ENCODE measurements at regions not wholly inside any gene's neighbourhood (a gene's known extent, or its start where the extent isn't known, plus 50 kb on each side); places are given as distances from the start of the nearest gene placed in this dataset.

- H3K4me1 ChIP-seq: peaks cover 0 to 6% (median 0%) of the 10 kb centered on the region in 4 donors
- intact Hi-C loops (cut with DNase I; ENCODE audit: low total_unique reads): no loop called here
- no peak overlapping the region for H3K27ac ChIP-seq
- no peak overlapping the region for H3K4me3 ChIP-seq
- 67 to 89% methylated on average over 1 of the region's 1 CpG for whole genome bisulfite sequencing, 2 donors (ENCODE audit: low coverage in 1 of 2)
- H3K27me3 ChIP-seq: no peaks in the 10 kb centered on the region
- no peaks in the 10 kb centered on the region for H3K9me3 ChIP-seq
- TF ChIP-seq CTCF (IDR thresholded peaks at IDR 0.05) (no peak), POLR2AphosphoS5 (IDR thresholded peaks at IDR 0.05) (no peak)
- no peak for DNase-seq
- in situ Hi-C loops (cut with MboI; ENCODE audit: low pct_ligation_motif_present in 1 of 4, low pct_unique_long_range_greater_than_20kb in 1 of 4, low sequenced_read_pairs in 3 of 4): no loop called here
- H3K36me3 ChIP-seq: no peaks in the 10 kb centered on the region
These were observed 172.7 kb downstream of the GABRG1 start for GRCh38 chr4:45951153-45951552.

GRCh38 chr4:45946699-45947098, 177.2 kb downstream of the GABRG1 start:
- no peaks in the 10 kb centered on the region for H3K9me3 ChIP-seq
- no peaks in the 10 kb centered on the region for H3K27me3 ChIP-seq
- in situ Hi-C loops (cut with MboI; ENCODE audit: low pct_ligation_motif_present in 1 of 4, low pct_unique_long_range_greater_than_20kb in 1 of 4, low sequenced_read_pairs in 3 of 4): no loop called here
- intact Hi-C loops (cut with DNase I; ENCODE audit: low total_unique reads): no loop called here
- no peaks in the 10 kb centered on the region for H3K4me1 ChIP-seq
- 77% methylated on average over 1 of the region's 1 CpG; no CpG with 5 or more reads in 1 of the 2 donors for WGBS, 2 donors (ENCODE audit: low coverage in 1 of 2)
- DNase-seq: no peak
- no peak overlapping the region for H3K4me3 ChIP-seq
- H3K36me3 ChIP-seq: no peaks in the 10 kb centered on the region
- TF ChIP-seq POLR2A (IDR thresholded peaks at IDR 0.05): no peak
- no peak for TF ChIP-seq CTCF (IDR thresholded peaks at IDR 0.05)
- TF ChIP-seq POLR2AphosphoS5 (IDR thresholded peaks at IDR 0.05): no peak
- TF ChIP-seq EP300 (IDR thresholded peaks at IDR 0.05; ENCODE audit: low read depth): no peak
- H3K27ac ChIP-seq: no peak overlapping the region

DNA sequence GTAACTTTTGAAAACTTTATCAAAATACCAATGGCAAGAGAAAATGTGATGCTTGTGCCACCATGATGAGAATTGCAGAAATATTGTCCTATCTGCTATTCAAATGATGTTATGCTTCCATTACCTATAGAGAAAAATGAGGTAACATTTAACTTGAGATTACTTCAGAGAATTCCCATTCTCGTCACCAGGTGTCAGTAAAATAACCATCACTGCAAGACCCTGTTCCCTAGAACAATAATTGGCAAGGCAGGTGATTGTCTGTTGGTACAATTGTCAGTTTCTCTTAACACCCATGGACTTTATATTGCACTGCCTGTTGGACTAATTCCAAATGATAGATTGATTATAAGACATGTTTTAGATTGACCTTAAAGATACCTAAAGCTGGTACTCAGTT, 179.9 kb downstream of the GABRG1 start:
- Histone ChIP-seq H3K27me3 (no peaks in the 10 kb centered on the region), H3K4me3 (no peak overlapping the region), H3K36me3 (no peaks in the 10 kb centered on the region), H3K27ac (no peak overlapping the region), H3K9me3 (no peaks in the 10 kb centered on the region), H3K4me1 (no peaks in the 10 kb centered on the region)
- in situ Hi-C loops (cut with MboI; ENCODE audit: low pct_ligation_motif_present in 1 of 4, low pct_unique_long_range_greater_than_20kb in 1 of 4, low sequenced_read_pairs in 3 of 4): no loop called here
- WGBS, 2 donors (ENCODE audit: low coverage in 1 of 2): 43% methylated on average over 1 of the region's 1 CpG; no CpG with 5 or more reads in 1 of the 2 donors
- DNase-seq: no peak
- TF ChIP-seq POLR2AphosphoS5 (IDR thresholded peaks at IDR 0.05) (no peak), CTCF (IDR thresholded peaks at IDR 0.05) (no peak), POLR2A (IDR thresholded peaks at IDR 0.05) (no peak), EP300 (IDR thresholded peaks at IDR 0.05; ENCODE audit: low read depth) (no peak)
- intact Hi-C loops (cut with DNase I; ENCODE audit: low total_unique reads): no loop called here

DNA sequence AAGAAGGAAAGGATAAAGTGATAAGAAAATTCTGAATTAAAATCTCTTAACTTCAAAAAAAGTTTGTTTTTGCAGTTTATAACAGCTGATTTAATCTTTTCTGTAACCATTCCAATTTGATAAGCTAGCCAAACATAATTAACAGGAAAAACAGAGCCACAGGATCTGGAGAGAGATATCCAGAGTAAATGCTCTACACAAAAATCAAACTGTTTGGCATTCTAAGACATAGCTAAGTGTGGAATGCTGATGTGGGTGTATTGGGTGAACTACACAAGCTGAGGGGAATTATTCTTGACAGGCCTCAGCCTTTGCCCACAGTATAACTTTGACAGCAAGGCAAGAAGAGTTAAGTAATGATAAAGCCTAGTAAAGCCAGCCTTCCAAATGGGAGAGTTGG, 184.8 kb downstream of the GABRG1 start:
- Histone ChIP-seq H3K27me3 (no peaks in the 10 kb centered on the region), H3K4me3 (no peak overlapping the region), H3K9me3 (no peaks in the 10 kb centered on the region), H3K4me1 (no peaks in the 10 kb centered on the region), H3K27ac (no peak overlapping the region), H3K36me3 (no peaks in the 10 kb centered on the region)
- in situ Hi-C loops (cut with MboI; ENCODE audit: low pct_ligation_motif_present in 1 of 4, low pct_unique_long_range_greater_than_20kb in 1 of 4, low sequenced_read_pairs in 3 of 4) (no loop called here), intact Hi-C loops (cut with DNase I; ENCODE audit: low total_unique reads) (no loop called here)
- TF ChIP-seq EP300 (IDR thresholded peaks at IDR 0.05; ENCODE audit: low read depth) (no peak), CTCF (IDR thresholded peaks at IDR 0.05) (no peak), POLR2A (IDR thresholded peaks at IDR 0.05) (no peak), POLR2AphosphoS5 (IDR thresholded peaks at IDR 0.05) (no peak)
- DNase-seq: no peak
